ENCODE measurements at regions not wholly inside any gene's neighbourhood (a gene's known extent, or its start where the extent isn't known, plus 50 kb on each side); places are given as distances from the start of the nearest gene placed in this dataset.

DNA sequence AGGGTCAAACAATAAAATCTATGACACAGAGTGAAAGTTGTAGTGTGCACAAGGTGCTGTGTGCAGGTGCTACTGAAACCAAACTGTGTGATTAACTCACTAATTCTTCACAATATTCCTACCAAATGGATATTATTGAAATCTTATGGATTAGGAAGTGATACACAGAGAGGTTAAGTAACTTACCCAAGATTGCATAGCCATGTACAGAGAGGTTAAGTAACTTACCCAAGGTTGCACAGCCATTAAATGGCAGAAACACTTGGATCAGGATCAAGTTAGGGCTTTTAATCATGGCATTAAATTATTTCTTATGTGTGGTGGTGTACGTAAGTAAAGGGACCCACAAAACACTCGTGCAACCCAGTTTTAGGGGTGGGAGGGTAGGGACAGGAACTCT lies 771.4 kb downstream of the AACS start:
- H3K4me2 ChIP-seq (ENCODE audit: insufficient read depth, insufficient read length, low read length), result no peak overlapping the region
- H3K9me3 Mint-ChIP-seq, result no peaks in the 10 kb centered on the region
- no peak overlapping the region for H3T11ph ChIP-seq (ENCODE audit: low read length)
- no peak overlapping the region for H4K8ac ChIP-seq (replicated peaks; ENCODE audit: insufficient read length, low read depth, low read length)
- H3K27me3 Mint-ChIP-seq (ENCODE audit: low read depth), result peaks cover 2% of the 10 kb centered on the region; the same call in 1 of the 2 replicates
- H2BK5ac ChIP-seq (ENCODE audit: insufficient read length, low read length), result no peak overlapping the region
- no peak overlapping the region for H3K4me3 Mint-ChIP-seq
- H2AFZ ChIP-seq (ENCODE audit: low read length), result no peak overlapping the region
- H2BK20ac ChIP-seq (ENCODE audit: low read depth, low read length, poor library complexity, severe bottlenecking), result no peak overlapping the region
- no peaks in the 10 kb centered on the region for H3K23me2 ChIP-seq (ENCODE audit: insufficient read length, low read depth, low read length, poor library complexity, severe bottlenecking)
- no peak overlapping the region for H3K18ac ChIP-seq (ENCODE audit: insufficient read length, low read depth, low read length)
- H2BK15ac ChIP-seq (ENCODE audit: low read depth, low read length), result no peak overlapping the region
- H3K27ac Mint-ChIP-seq, result no peak overlapping the region
- TF ChIP-seq, protein P1, sequence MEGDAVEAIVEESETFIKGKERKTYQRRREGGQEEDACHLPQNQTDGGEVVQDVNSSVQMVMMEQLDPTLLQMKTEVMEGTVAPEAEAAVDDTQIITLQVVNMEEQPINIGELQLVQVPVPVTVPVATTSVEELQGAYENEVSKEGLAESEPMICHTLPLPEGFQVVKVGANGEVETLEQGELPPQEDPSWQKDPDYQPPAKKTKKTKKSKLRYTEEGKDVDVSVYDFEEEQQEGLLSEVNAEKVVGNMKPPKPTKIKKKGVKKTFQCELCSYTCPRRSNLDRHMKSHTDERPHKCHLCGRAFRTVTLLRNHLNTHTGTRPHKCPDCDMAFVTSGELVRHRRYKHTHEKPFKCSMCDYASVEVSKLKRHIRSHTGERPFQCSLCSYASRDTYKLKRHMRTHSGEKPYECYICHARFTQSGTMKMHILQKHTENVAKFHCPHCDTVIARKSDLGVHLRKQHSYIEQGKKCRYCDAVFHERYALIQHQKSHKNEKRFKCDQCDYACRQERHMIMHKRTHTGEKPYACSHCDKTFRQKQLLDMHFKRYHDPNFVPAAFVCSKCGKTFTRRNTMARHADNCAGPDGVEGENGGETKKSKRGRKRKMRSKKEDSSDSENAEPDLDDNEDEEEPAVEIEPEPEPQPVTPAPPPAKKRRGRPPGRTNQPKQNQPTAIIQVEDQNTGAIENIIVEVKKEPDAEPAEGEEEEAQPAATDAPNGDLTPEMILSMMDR (conservative IDR thresholded peaks at IDR 0.05), result no peak
- no peaks in the 10 kb centered on the region for H3K79me1 ChIP-seq (ENCODE audit: insufficient read depth, low read depth, low read length, poor library complexity, severe bottlenecking)
- no peak overlapping the region for H2AK5ac ChIP-seq (ENCODE audit: insufficient read length, low read length)
- no peaks in the 10 kb centered on the region for H4K20me1 ChIP-seq (ENCODE audit: control insufficient read depth, insufficient read depth, insufficient read length)
- no peak for DNase-seq
- H3K14ac ChIP-seq (ENCODE audit: insufficient read depth, low read length), result no peak overlapping the region
- H3K4ac ChIP-seq (ENCODE audit: low read depth, low read length), result no peak overlapping the region
- H3K4me1 ChIP-seq (ENCODE audit: insufficient read depth, low read length), result no peaks in the 10 kb centered on the region
- no peaks in the 10 kb centered on the region for H3K79me2 ChIP-seq (ENCODE audit: insufficient read depth, low read length)
- no peak overlapping the region for H2BK12ac ChIP-seq (ENCODE audit: insufficient read length, low read depth, low read length)
- no CpG with 5 or more reads among the region's 2 CpGs for WGBS (ENCODE audit: extremely low coverage, insufficient read length, low lambda C conversion rate)
- no peak overlapping the region for H4K5ac ChIP-seq (ENCODE audit: insufficient read length, low read depth, low read length)
- no peaks in the 10 kb centered on the region for H3K36me3 Mint-ChIP-seq (ENCODE audit: insufficient read depth in 1 of 3, low read depth in 3 of 3)
- no peaks in the 10 kb centered on the region for H3K27me3 ChIP-seq (ENCODE audit: insufficient read depth, low read length)
- no peaks in the 10 kb centered on the region for H3K4me1 Mint-ChIP-seq
- H3K56ac ChIP-seq (ENCODE audit: insufficient read length, low read depth, low read length), result no peak overlapping the region
- H3K9me3 ChIP-seq (ENCODE audit: control insufficient read depth, low read depth, low read length), result no peaks in the 10 kb centered on the region
- no peak overlapping the region for H3K23ac ChIP-seq (ENCODE audit: insufficient read length, low read depth, low read length)
- no peak overlapping the region for H4K91ac ChIP-seq (ENCODE audit: insufficient read length, low read depth, low read length)
- H3K9ac ChIP-seq (ENCODE audit: extremely low read depth, insufficient read length, low read length), result no peak overlapping the region
- H3K27ac ChIP-seq (ENCODE audit: insufficient read length, low read depth, low read length), result no peak overlapping the region
- H2BK120ac ChIP-seq (ENCODE audit: low read depth, low read length, poor library complexity, severe bottlenecking), result no peak overlapping the region

Measured in H9 (cell line).